Stomach (tissue), 8 donors: ENCODE measurements at regions not wholly inside any gene's neighbourhood (a gene's known extent, or its start where the extent isn't known, plus 50 kb on each side); places are given as distances from the start of the nearest gene placed in this dataset.

ENCODE experiments used
- DNase-seq, 2 donors: peaks; one replicate each; pipeline versions ENCODE4 v3.0.0 to v3.0.0-alpha.2; 2013 to 2019
- H3K27ac ChIP-seq, 5 donors: fragments of 200-600 bp in 4 of 5; sonication (generic) in 4 of 5; one replicate each; pipeline ENCODE4 v1.5.1; 2013 to 2019; ENCODE audit warnings: mild to moderate bottlenecking in 1 of 5, moderate library complexity in 1 of 5
- H3K27me3 ChIP-seq, 3 donors: fragments of 200-600 bp; sonication (generic); one replicate each; pipeline ENCODE4 v1.5.1; 2017 to 2019; ENCODE audit warnings: mixed run types in 1 of 3
- H3K36me3 ChIP-seq, 4 donors: fragments of 200-600 bp; sonication (generic); 1 replicate in 3 of 4; 2 replicates in 1 of 4; pipeline ENCODE4 v1.5.1; 2016 to 2019
- H3K4me1 ChIP-seq, 4 donors: fragments of 200-600 bp; sonication (generic); one replicate each; pipeline ENCODE4 v1.5.1; 2016 to 2019
- H3K4me3 ChIP-seq, 4 donors: fragments of 200-600 bp; sonication (generic) in 3 of 4; one replicate each; pipeline ENCODE4 v1.5.1; 2016 to 2019; ENCODE audit warnings: mild to moderate bottlenecking in 1 of 4
- H3K9me3 ChIP-seq, 4 donors: fragments of 200-600 bp; sonication (generic); one replicate each; pipeline ENCODE4 v1.5.1; 2016 to 2019
- EP300 ChIP-seq: sonication (generic); formaldehyde crosslinking; IDR thresholded peaks from one replicate; pipeline ENCODE4 v1.6.1; 2017; ENCODE audit warnings: antibody characterized with exemption
- POLR2A ChIP-seq, 4 donors: fragments of 450-650 bp; IDR thresholded peaks; one replicate each; pipeline ENCODE4 v1.6.1; 2016; ENCODE audit warnings: antibody characterized with exemption in 4 of 4, control low read depth in 2 of 4, mild to moderate bottlenecking in 1 of 4, moderate library complexity in 1 of 4
- POLR2AphosphoS5 ChIP-seq, 3 donors: sonication (generic); formaldehyde crosslinking; IDR thresholded peaks; one replicate each; pipeline ENCODE4 v1.6.1; 2016; ENCODE audit warnings: antibody characterized with exemption in 3 of 3
- WGBS, 5 donors: extraction: QIAGEN DNeasy Blood & Tissue Kit in 3 of 5; methylation state at CpG; one replicate each; pipeline versions ENCODE4 v1.1.5 to v1.1.7; 2013 to 2018; 5-methylcytosine and 5-hydroxymethylcytosine counted together
- intact Hi-C: fragments of 100-400 bp; cut with DNase I; formaldehyde crosslinking; loops from one replicate; pipeline ENCODE4 v1.15.1; 2023; ENCODE audit warnings: low total_unique reads
- TF ChIP-seq, protein P1 (sequence below), 7 experiments: fragments of 450-650 bp in 4 of 7; fragments of 200-600 bp in 3 of 7; sonication (generic) in 3 of 7; IDR thresholded peaks; one replicate each; pipeline ENCODE4 v1.5.1; 2016 to 2019; ENCODE audit warnings: antibody characterized with exemption in 7 of 7, control low read depth in 2 of 7, mild to moderate bottlenecking in 1 of 7
- donor health status: healthy with polysubstance abuse.
- donor health status: Bipolar disorder and iron deficiency.
- donor health status: healthy.

DNA sequence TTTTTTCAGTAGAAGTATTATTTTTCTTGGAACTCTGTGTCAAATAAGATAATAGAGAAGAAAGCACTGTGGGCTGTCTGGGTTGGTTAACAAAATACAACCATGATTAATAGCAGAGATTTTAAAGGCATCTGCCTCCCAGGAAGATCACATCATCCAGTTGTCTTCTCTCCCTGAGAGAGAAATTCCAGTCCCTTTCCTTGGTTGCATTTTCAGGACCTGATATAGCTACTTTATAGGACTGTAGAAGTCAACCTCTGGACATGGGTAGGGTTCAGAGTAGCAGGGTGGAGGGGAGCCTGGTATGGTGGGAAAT lies 309.9 kb upstream of the IGFBP3 start:
- no peak overlapping the region for H3K4me3 ChIP-seq
- no peaks in the 10 kb centered on the region for H3K27me3 ChIP-seq
- TF ChIP-seq, protein P1, sequence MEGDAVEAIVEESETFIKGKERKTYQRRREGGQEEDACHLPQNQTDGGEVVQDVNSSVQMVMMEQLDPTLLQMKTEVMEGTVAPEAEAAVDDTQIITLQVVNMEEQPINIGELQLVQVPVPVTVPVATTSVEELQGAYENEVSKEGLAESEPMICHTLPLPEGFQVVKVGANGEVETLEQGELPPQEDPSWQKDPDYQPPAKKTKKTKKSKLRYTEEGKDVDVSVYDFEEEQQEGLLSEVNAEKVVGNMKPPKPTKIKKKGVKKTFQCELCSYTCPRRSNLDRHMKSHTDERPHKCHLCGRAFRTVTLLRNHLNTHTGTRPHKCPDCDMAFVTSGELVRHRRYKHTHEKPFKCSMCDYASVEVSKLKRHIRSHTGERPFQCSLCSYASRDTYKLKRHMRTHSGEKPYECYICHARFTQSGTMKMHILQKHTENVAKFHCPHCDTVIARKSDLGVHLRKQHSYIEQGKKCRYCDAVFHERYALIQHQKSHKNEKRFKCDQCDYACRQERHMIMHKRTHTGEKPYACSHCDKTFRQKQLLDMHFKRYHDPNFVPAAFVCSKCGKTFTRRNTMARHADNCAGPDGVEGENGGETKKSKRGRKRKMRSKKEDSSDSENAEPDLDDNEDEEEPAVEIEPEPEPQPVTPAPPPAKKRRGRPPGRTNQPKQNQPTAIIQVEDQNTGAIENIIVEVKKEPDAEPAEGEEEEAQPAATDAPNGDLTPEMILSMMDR (IDR thresholded peaks at IDR 0.05) = no peak
- no peak for TF ChIP-seq POLR2A (IDR thresholded peaks at IDR 0.05)
- TF ChIP-seq EP300 = no peak
- TF ChIP-seq POLR2AphosphoS5 (IDR thresholded peaks at IDR 0.05) = no peak
- H3K4me1 ChIP-seq = no peaks in the 10 kb centered on the region
- H3K27ac ChIP-seq = no peak overlapping the region
- no peak for DNase-seq
- H3K9me3 ChIP-seq = no peaks in the 10 kb centered on the region
- no peaks in the 10 kb centered on the region for H3K36me3 ChIP-seq
- intact Hi-C loops = no loop called here

GRCh38 chr7:46230298-46230989 lies 309.4 kb upstream of the IGFBP3 start:
- intact Hi-C loops = no loop called here
- DNase-seq = no peak
- no peaks in the 10 kb centered on the region for H3K9me3 ChIP-seq
- no peak overlapping the region for H3K27ac ChIP-seq
- no peaks in the 10 kb centered on the region for H3K4me1 ChIP-seq
- no peaks in the 10 kb centered on the region for H3K27me3 ChIP-seq
- no peaks in the 10 kb centered on the region for H3K36me3 ChIP-seq
- WGBS, 5 donors = 53 to 74% (median 71%) methylated on average over 3 of the region's 3 CpGs
- no peak overlapping the region for H3K4me3 ChIP-seq
- TF ChIP-seq POLR2A (IDR thresholded peaks at IDR 0.05) = no peak
- TF ChIP-seq EP300 = no peak
- TF ChIP-seq, protein P1 (IDR thresholded peaks at IDR 0.05) = no peak
- TF ChIP-seq POLR2AphosphoS5 (IDR thresholded peaks at IDR 0.05) = no peak

DNA sequence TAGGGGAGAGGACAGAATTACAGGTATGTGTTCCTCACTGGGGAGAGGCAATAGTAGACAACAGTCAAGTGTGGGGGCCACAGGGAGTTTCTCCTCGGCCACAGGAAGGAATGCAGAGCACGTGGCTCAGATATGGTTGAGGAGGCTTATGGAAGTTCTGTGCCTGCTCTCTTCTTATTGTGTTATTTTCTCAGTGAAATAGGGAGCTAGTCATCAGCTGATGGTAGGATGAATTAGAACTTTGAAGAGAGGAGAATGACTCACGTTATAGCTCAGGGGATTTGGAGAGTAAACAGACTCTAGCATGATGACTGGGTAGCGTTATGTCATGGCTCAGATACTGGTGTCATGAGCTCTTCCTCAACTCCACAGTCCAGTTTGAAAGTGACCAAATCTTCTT lies 308.3 kb upstream of the IGFBP3 start:
- Histone ChIP-seq H3K4me3 (no peak overlapping the region), H3K27ac (no peak overlapping the region), H3K9me3 (no peaks in the 10 kb centered on the region), H3K27me3 (no peaks in the 10 kb centered on the region), H3K36me3 (no peaks in the 10 kb centered on the region), H3K4me1 (no peaks in the 10 kb centered on the region)
- WGBS, 5 donors = 68 to 74% (median 71%) methylated on average over 4 of the region's 4 CpGs
- intact Hi-C loops = no loop called here
- TF ChIP-seq, protein P1 (IDR thresholded peaks at IDR 0.05) = no peak
- TF ChIP-seq EP300 = no peak
- no peak for DNase-seq

GRCh38 chr7:46226860-46227259 lies 305.8 kb upstream of the IGFBP3 start:
- no peak for DNase-seq
- no peak overlapping the region for H3K4me3 ChIP-seq
- 71 to 89% (median 86%) methylated on average over 3 of the region's 3 CpGs for WGBS, 5 donors
- no peak overlapping the region for H3K27ac ChIP-seq
- H3K36me3 ChIP-seq = no peaks in the 10 kb centered on the region
- TF ChIP-seq, protein P1 (IDR thresholded peaks at IDR 0.05) = no peak
- TF ChIP-seq EP300 = no peak
- TF ChIP-seq POLR2A (IDR thresholded peaks at IDR 0.05) = no peak
- TF ChIP-seq POLR2AphosphoS5 (IDR thresholded peaks at IDR 0.05) = no peak
- intact Hi-C loops = no loop called here
- no peaks in the 10 kb centered on the region for H3K27me3 ChIP-seq
- H3K9me3 ChIP-seq = no peaks in the 10 kb centered on the region
- H3K4me1 ChIP-seq = no peaks in the 10 kb centered on the region
